GM23248 (cell line): ENCODE measurements at regions not wholly inside any gene's neighbourhood (a gene's known extent, or its start where the extent isn't known, plus 50 kb on each side); places are given as distances from the start of the nearest gene placed in this dataset.

Source experiments
- DNase-seq: peaks from one replicate; pipeline ENCODE4 v3.0.0-alpha.2; 2015
- H2AFZ ChIP-seq: fragments of 200-600 bp; sonication (generic); 2 replicates; pipeline ENCODE4 v1.6.1; 2016; ENCODE audit warnings: antibody characterized with exemption
- H3F3A ChIP-seq: fragments of 200-600 bp; sonication (generic); 2 replicates; pipeline ENCODE4 v1.6.1; 2016; ENCODE audit warnings: mild to moderate bottlenecking, antibody characterized with exemption, mixed run types; ENCODE audit not compliant: insufficient read depth
- H3K27ac ChIP-seq: fragments of 200-600 bp; sonication (generic); 2 replicates; pipeline ENCODE4 v1.5.1; 2016; ENCODE audit warnings: mild to moderate bottlenecking
- H3K27me3 ChIP-seq: fragments of 200-600 bp; sonication (generic); replicated peaks from 2 replicates; pipeline ENCODE4 v1.6.1; 2016; ENCODE audit warnings: mild to moderate bottlenecking; ENCODE audit not compliant: insufficient read depth
- H3K36me3 ChIP-seq: fragments of 200-600 bp; sonication (generic); 2 replicates; pipeline ENCODE4 v1.6.1; 2016; ENCODE audit warnings: low read depth, mild to moderate bottlenecking
- H3K4me1 ChIP-seq: fragments of 200-600 bp; sonication (generic); 2 replicates; pipeline ENCODE4 v1.6.1; 2016; ENCODE audit warnings: mild to moderate bottlenecking; ENCODE audit not compliant: insufficient read depth
- H3K4me2 ChIP-seq: fragments of 200-600 bp; sonication (generic); one replicate; pipeline ENCODE4 v1.6.1; 2016; ENCODE audit warnings: mild to moderate bottlenecking; ENCODE audit not compliant: unreplicated experiment
- H3K4me3 ChIP-seq: fragments of 200-600 bp; sonication (generic); 2 replicates; pipeline ENCODE4 v1.5.1; 2016; ENCODE audit warnings: mild to moderate bottlenecking
- H3K79me2 ChIP-seq: fragments of 200-600 bp; sonication (generic); 2 replicates; pipeline ENCODE4 v1.6.1; 2016; ENCODE audit warnings: mild to moderate bottlenecking; ENCODE audit not compliant: insufficient read depth
- H3K9ac ChIP-seq: fragments of 200-600 bp; sonication (generic); 2 replicates; pipeline ENCODE4 v1.6.1; 2016; ENCODE audit warnings: mild to moderate bottlenecking
- H3K9me2 ChIP-seq: fragments of 200-600 bp; sonication (generic); 2 replicates; pipeline ENCODE4 v1.6.1; 2016; ENCODE audit warnings: mixed run types, mild to moderate bottlenecking, moderate library complexity; ENCODE audit not compliant: insufficient read depth
- H3K9me3 ChIP-seq: fragments of 200-600 bp; sonication (generic); one replicate; pipeline ENCODE4 v1.6.1; 2017; ENCODE audit warnings: low read depth
- H4K20me1 ChIP-seq: fragments of 200-600 bp; sonication (generic); 2 replicates; pipeline ENCODE4 v1.6.0; 2016; ENCODE audit not compliant: insufficient read depth
- EZH2 ChIP-seq: fragments of 200-600 bp; sonication (generic); IDR thresholded peaks from 2 replicates; pipeline ENCODE4 v1.6.1; 2018; ENCODE audit warnings: antibody characterized with exemption, mild to moderate bottlenecking; ENCODE audit not compliant: insufficient read depth, poor library complexity, severe bottlenecking
- EZH2phosphoT487 ChIP-seq: fragments of 200-600 bp; sonication (generic); IDR thresholded peaks from 2 replicates; pipeline ENCODE4 v1.6.1; 2018; ENCODE audit warnings: antibody characterized with exemption, moderate library complexity, mild to moderate bottlenecking, low read depth; ENCODE audit not compliant: insufficient read depth
- WGBS, 2 experiments: methylation state at CpG; one replicate each; pipeline ENCODE4 v1.1.6; 2015 to 2017; ENCODE audit warnings: low lambda C conversion rate in 2 of 2, low coverage in 1 of 2; ENCODE audit errors: missing lambda C conversion rate in 2 of 2; 5-methylcytosine and 5-hydroxymethylcytosine counted together
- in situ Hi-C: fragments of 300-500 bp; cut with MboI; formaldehyde crosslinking; loops from 2 replicates; pipeline ENCODE4 v1.15.0; 2020

- no peak overlapping the region for H3K4me3 ChIP-seq
- H3K27me3 ChIP-seq = peaks cover 36% of the 10 kb centered on the region
- H3K4me1 ChIP-seq = no peaks in the 10 kb centered on the region
- DNase-seq = no peak
- no peak overlapping the region for H2AFZ ChIP-seq
- H3F3A ChIP-seq = no peaks in the 10 kb centered on the region
- H3K9me2 ChIP-seq = no peaks in the 10 kb centered on the region
- in situ Hi-C loops = no loop called here
- no peaks in the 10 kb centered on the region for H4K20me1 ChIP-seq
- WGBS, 2 experiments = 23% methylated on average over 3 of the region's 3 CpGs
- H3K9me3 ChIP-seq = no peaks in the 10 kb centered on the region
- H3K79me2 ChIP-seq = no peaks in the 10 kb centered on the region
- no peak overlapping the region for H3K27ac ChIP-seq
- H3K9ac ChIP-seq = no peak overlapping the region
- no peak overlapping the region for H3K4me2 ChIP-seq
- H3K36me3 ChIP-seq = no peaks in the 10 kb centered on the region
- TF ChIP-seq EZH2phosphoT487 (no peak), EZH2 (no peak)
Observed at GRCh38 chr5:135709208-135709575, 125.3 kb upstream of the SLC25A48 start.

GRCh38 chr5:135708481-135709207 lies 125.8 kb upstream of the SLC25A48 start:
- 56 to 68% methylated on average over 3 of the region's 3 CpGs for WGBS, 2 experiments
- H3K4me1 ChIP-seq = no peaks in the 10 kb centered on the region
- in situ Hi-C loops = no loop called here
- no peak overlapping the region for H3K4me2 ChIP-seq
- H3K9me3 ChIP-seq = no peaks in the 10 kb centered on the region
- no peaks in the 10 kb centered on the region for H4K20me1 ChIP-seq
- no peak overlapping the region for H3K27ac ChIP-seq
- no peak overlapping the region for H2AFZ ChIP-seq
- H3K4me3 ChIP-seq = no peak overlapping the region
- no peak for DNase-seq
- H3K27me3 ChIP-seq = peaks cover 36% of the 10 kb centered on the region
- no peak for TF ChIP-seq EZH2
- no peak overlapping the region for H3K9ac ChIP-seq
- H3K9me2 ChIP-seq = no peaks in the 10 kb centered on the region
- H3K36me3 ChIP-seq = no peaks in the 10 kb centered on the region
- H3K79me2 ChIP-seq = no peaks in the 10 kb centered on the region
- no peaks in the 10 kb centered on the region for H3F3A ChIP-seq

DNA sequence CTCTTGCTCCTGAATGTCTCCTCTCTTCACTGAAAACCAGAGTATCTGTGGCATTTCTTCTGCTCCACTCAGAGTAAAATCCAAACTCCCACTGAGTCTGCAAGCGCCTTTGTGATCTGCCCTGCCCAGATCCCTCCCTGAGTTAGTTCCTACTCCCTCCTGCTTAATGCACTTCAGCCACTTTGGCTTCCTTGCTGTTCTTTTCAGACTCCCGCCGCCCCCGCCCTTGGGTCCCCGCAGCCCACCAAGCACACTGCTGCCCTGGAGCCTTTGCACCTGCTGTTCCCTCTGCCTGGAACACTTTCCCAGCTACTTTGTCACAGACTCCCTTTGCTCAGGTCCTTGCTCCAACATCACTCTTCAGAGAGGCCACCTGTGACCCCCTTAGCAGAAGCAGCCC lies 127.2 kb upstream of the SLC25A48 start:
- H3K79me2 ChIP-seq = no peaks in the 10 kb centered on the region
- in situ Hi-C loops = no loop called here
- no peak overlapping the region for H3K9ac ChIP-seq
- H3K4me3 ChIP-seq = no peak overlapping the region
- H3K9me3 ChIP-seq = no peaks in the 10 kb centered on the region
- H3K36me3 ChIP-seq = no peaks in the 10 kb centered on the region
- DNase-seq = no peak
- WGBS, 2 experiments = 79 to 93% methylated on average over 4 to 5 of the region's 5 CpGs
- no peaks in the 10 kb centered on the region for H4K20me1 ChIP-seq
- H2AFZ ChIP-seq = no peak overlapping the region
- H3F3A ChIP-seq = no peaks in the 10 kb centered on the region
- H3K9me2 ChIP-seq = no peaks in the 10 kb centered on the region
- H3K27ac ChIP-seq = no peak overlapping the region
- H3K27me3 ChIP-seq = peaks cover 31% of the 10 kb centered on the region
- H3K4me2 ChIP-seq = no peak overlapping the region
- H3K4me1 ChIP-seq = no peaks in the 10 kb centered on the region
- no peak for TF ChIP-seq EZH2
- TF ChIP-seq EZH2phosphoT487 = no peak

- H3F3A ChIP-seq = no peaks in the 10 kb centered on the region
- H3K9me3 ChIP-seq = no peaks in the 10 kb centered on the region
- H3K4me2 ChIP-seq = no peak overlapping the region
- H3K9ac ChIP-seq = no peak overlapping the region
- H3K9me2 ChIP-seq = no peaks in the 10 kb centered on the region
- H3K27me3 ChIP-seq = peaks cover 30% of the 10 kb centered on the region
- H4K20me1 ChIP-seq = no peaks in the 10 kb centered on the region
- no peak for DNase-seq
- in situ Hi-C loops = no loop called here
- H3K4me1 ChIP-seq = no peaks in the 10 kb centered on the region
- WGBS, 2 experiments = 67 to 91% methylated on average over 4 of the region's 4 CpGs
- no peak for TF ChIP-seq EZH2phosphoT487
- TF ChIP-seq EZH2 = no peak
- no peaks in the 10 kb centered on the region for H3K79me2 ChIP-seq
- no peaks in the 10 kb centered on the region for H3K36me3 ChIP-seq
- no peak overlapping the region for H3K27ac ChIP-seq
- H3K4me3 ChIP-seq = no peak overlapping the region
- H2AFZ ChIP-seq = no peak overlapping the region
Observed at GRCh38 chr5:135706893-135707292, 127.6 kb upstream of the SLC25A48 start.

GRCh38 chr5:135706474-135706873 lies 127.7 kb upstream of the CXCL14 start:
- Histone ChIP-seq H4K20me1 (no peaks in the 10 kb centered on the region), H3K27me3 (peaks cover 29% of the 10 kb centered on the region), H3K36me3 (no peaks in the 10 kb centered on the region), H3K4me2 (no peak overlapping the region), H3F3A (no peaks in the 10 kb centered on the region), H3K4me3 (no peak overlapping the region), H2AFZ (no peak overlapping the region), H3K27ac (no peak overlapping the region), H3K4me1 (no peaks in the 10 kb centered on the region), H3K9me2 (no peaks in the 10 kb centered on the region), H3K79me2 (no peaks in the 10 kb centered on the region), H3K9ac (no peak overlapping the region), H3K9me3 (no peaks in the 10 kb centered on the region)
- in situ Hi-C loops = no loop called here
- WGBS, 2 experiments = 86 to 93% methylated on average over 8 of the region's 8 CpGs
- no peak for DNase-seq
- TF ChIP-seq EZH2 (no peak), EZH2phosphoT487 (no peak)
